CD4-positive, alpha-beta T cell treated with Interleukin-21 for 1 hour (primary cell): ENCODE measurements at regions not wholly inside any gene's neighbourhood (a gene's known extent, or its start where the extent isn't known, plus 50 kb on each side); places are given as distances from the start of the nearest gene placed in this dataset.

Experiments
- DNase-seq: peaks from one replicate; pipeline ENCODE4 v3.0.0-alpha.2; 2020

DNA sequence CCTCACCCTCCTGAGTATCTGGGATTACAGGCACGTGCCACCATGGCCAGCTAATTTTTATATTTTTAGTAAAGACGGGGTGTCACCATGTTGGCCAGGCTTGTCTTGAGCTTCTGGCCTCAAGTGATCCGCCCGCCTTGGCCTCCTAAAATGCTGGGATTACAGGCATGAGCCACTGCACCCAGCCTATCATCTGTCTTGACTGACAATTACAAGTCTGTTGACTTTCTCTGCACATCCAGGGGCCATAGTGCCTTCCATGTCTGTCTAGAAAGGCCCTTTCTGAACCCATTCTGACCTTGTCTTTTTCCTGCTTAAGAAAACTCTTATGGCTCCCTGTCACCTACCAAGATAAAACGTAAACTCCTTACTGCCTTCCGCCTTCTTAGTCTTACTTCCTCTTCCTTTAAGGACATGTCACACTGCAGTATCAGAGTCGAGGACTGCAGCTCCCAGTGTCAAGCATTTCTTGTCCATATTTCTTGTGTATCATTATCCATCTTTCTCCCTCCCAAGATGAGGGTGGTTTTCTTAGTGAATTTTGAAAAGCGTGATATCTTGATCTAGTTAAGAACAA, 49.9 kb upstream of the SHB start:
- no peak for DNase-seq
